ENCODE measurements at regions not wholly inside any gene's neighbourhood (a gene's known extent, or its start where the extent isn't known, plus 50 kb on each side); places are given as distances from the start of the nearest gene placed in this dataset.

- H3K27me3 ChIP-seq (ENCODE audit: insufficient read depth, low read length), result peaks cover 100% of the 10 kb centered on the region
- no peaks in the 10 kb centered on the region for H3K9me3 ChIP-seq (ENCODE audit: insufficient read depth, low read depth, low read length)
- H3K4me1 ChIP-seq (ENCODE audit: insufficient read depth, low read length), result no peaks in the 10 kb centered on the region
- no peak overlapping the region for H3K4me3 ChIP-seq (ENCODE audit: low read length)
- no peak overlapping the region for H3K27ac ChIP-seq (ENCODE audit: low read depth, low read length)
- 44% methylated on average over 2 of the region's 3 CpGs for WGBS
- H3K36me3 ChIP-seq (ENCODE audit: insufficient read depth, low read length), result no peaks in the 10 kb centered on the region
- H3K9ac ChIP-seq (ENCODE audit: low read depth, low read length), result no peak overlapping the region
Observed at GRCh38 chrX:119996069-119996468, 52.5 kb upstream of the NKAP start.
